ENCODE measurements at regions not wholly inside any gene's neighbourhood (a gene's known extent, or its start where the extent isn't known, plus 50 kb on each side); places are given as distances from the start of the nearest gene placed in this dataset.
"Not testable (repeated sequence)": the region's sequence is repeated elsewhere in the genome, so short reads cannot be mapped to it uniquely, and the experiment has no call there.

DNA sequence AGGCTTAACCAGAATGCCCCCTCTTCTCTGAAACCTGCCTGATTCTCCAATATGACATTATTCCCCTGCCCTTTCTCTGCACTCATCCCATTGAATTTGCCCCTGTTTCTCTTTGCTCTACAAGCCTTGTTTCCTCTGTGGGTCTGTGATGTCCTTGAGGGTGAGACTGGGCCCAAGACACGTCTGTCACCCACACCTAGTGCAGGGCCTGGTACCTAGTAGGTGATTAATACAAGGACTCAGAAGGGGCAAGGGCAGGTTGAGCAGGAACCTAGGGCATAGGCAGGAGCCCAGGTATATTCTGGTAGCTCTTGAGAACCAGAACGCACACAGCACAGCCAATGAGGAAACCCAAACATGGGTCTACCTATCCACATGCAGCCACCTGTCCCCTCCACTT is 81.9 kb upstream of the HMGXB4 start:
- Histone ChIP-seq H3K4me3 (ENCODE audit: low read depth, low read length) (no peak overlapping the region), H3K36me3 (ENCODE audit: control insufficient read depth, insufficient read depth, low read length) (no peaks in the 10 kb centered on the region), H3K27me3 (ENCODE audit: control insufficient read depth, insufficient read depth, low read length) (peaks cover 4% of the 10 kb centered on the region)
- no peak for DNase-seq (ENCODE audit: low read depth)
- TF ChIP-seq CTCF (IDR thresholded peaks at IDR 0.05; ENCODE audit: insufficient read depth, low read length, poor library complexity, severe bottlenecking): no peak

- no peak for TF ChIP-seq CTCF (IDR thresholded peaks at IDR 0.05; ENCODE audit: insufficient read depth, low read length, poor library complexity, severe bottlenecking)
- no peak overlapping the region for H3K4me3 ChIP-seq (ENCODE audit: low read depth, low read length)
- DNase-seq (ENCODE audit: low read depth): no peak
- H3K27me3 ChIP-seq (ENCODE audit: control insufficient read depth, insufficient read depth, low read length): peaks cover 2% of the 10 kb centered on the region
- no peaks in the 10 kb centered on the region for H3K36me3 ChIP-seq (ENCODE audit: control insufficient read depth, insufficient read depth, low read length)
Measured at GRCh38 chr22:35177811-35178210, 79.5 kb upstream of the HMGXB4 start.

DNA sequence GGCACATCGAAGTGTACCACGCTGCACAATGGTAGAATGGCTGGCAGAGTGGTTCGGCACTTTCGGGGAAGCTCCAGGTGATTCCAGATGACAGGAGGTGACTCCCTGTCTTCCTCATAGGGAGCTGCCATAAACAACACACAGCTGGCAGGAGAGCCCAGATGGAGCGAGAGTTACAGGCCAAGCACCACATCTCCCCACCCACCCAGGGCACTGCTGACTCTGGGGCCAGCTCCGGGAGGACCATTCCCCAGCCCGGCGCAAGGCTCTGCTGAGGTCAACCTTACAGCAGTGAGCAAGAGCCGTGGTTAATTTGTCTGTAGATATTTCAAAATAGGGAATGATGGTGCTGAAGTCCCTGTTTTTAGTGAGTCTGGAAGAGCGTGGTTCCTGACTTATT is 78.8 kb upstream of the HMGXB4 start:
- DNase-seq (ENCODE audit: low read depth): no peak
- no peaks in the 10 kb centered on the region for H3K36me3 ChIP-seq (ENCODE audit: control insufficient read depth, insufficient read depth, low read length)
- no peak overlapping the region for H3K4me3 ChIP-seq (ENCODE audit: low read depth, low read length)
- no peak for TF ChIP-seq CTCF (IDR thresholded peaks at IDR 0.05; ENCODE audit: insufficient read depth, low read length, poor library complexity, severe bottlenecking)
- peaks cover 2% of the 10 kb centered on the region for H3K27me3 ChIP-seq (ENCODE audit: control insufficient read depth, insufficient read depth, low read length)

DNA sequence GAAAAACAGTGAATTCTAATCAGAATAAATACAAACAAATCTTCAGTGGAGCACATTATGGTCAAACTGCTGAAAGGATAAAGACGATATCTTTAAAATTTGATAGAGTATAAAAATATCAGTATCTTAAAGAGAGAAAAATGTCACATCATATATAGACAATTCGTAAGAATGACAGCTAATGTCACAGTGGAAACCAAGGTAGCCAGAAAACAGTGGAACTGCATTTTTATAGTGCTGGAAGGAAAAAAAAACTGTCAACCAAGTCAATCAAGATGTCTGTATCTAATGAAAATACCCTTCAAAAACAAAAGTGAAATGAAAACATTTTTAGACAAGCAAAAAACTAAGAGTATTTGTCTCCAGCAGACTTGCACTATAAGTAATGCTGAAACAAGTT is 73.4 kb upstream of the HMGXB4 start:
- TF ChIP-seq CTCF (IDR thresholded peaks at IDR 0.05; ENCODE audit: insufficient read depth, low read length, poor library complexity, severe bottlenecking): no peak
- no peak for DNase-seq (ENCODE audit: low read depth)
- Histone ChIP-seq H3K36me3 (ENCODE audit: control insufficient read depth, insufficient read depth, low read length) (no peaks in the 10 kb centered on the region), H3K4me3 (ENCODE audit: low read depth, low read length) (no peak overlapping the region), H3K27me3 (ENCODE audit: control insufficient read depth, insufficient read depth, low read length) (no peaks in the 10 kb centered on the region)

DNA sequence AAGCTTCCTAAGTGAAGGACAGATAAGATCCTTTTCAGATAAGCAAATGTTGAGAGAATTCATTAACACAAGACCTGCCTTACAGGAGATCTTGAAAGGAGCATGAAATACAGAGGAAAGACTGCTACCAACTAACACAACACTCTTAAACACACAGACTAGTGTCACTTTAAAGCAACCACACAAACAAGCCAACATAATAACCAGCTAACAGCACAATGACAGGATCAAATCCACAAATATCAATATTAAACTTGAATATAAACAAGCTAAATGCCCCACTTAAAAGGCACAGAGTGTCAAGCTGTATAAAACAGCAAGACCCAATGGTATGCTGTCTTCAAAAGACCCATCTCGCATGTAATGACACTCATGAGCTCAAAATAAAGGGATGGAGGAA is 70.8 kb upstream of the HMGXB4 start:
- no peak for TF ChIP-seq CTCF (IDR thresholded peaks at IDR 0.05; ENCODE audit: insufficient read depth, low read length, poor library complexity, severe bottlenecking)
- no peak overlapping the region for H3K4me3 ChIP-seq (ENCODE audit: low read depth, low read length)
- no peaks in the 10 kb centered on the region for H3K27me3 ChIP-seq (ENCODE audit: control insufficient read depth, insufficient read depth, low read length)
- DNase-seq (ENCODE audit: low read depth): no peak
- H3K36me3 ChIP-seq (ENCODE audit: control insufficient read depth, insufficient read depth, low read length): no peaks in the 10 kb centered on the region

DNA sequence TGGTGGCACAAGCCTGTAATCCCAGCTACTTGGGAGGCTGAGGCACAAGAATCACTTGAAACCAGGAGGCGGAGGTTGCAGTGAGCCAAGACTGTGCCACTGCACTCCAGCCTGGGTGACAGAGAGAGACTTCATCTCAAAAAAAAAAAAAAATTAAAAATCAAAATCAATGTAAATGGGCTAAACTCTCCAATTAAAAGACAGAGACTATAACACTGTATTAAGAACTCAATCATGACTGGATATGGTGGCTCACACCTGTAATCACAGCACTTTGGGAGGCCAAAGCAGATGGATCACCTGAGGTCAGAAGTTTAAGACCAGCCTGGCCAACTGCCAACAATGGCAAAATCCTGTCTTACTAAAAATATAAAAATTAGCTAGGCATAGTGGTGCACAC is 68.4 kb upstream of the HMGXB4 start:
- DNase-seq (ENCODE audit: low read depth); H3K4me3 ChIP-seq (ENCODE audit: low read depth, low read length); H3K27me3 ChIP-seq (ENCODE audit: control insufficient read depth, insufficient read depth, low read length); H3K36me3 ChIP-seq (ENCODE audit: control insufficient read depth, insufficient read depth, low read length): not testable (repeated sequence)
